ENCODE measurements at regions not wholly inside any gene's neighbourhood (a gene's known extent, or its start where the extent isn't known, plus 50 kb on each side); places are given as distances from the start of the nearest gene placed in this dataset.

DNA sequence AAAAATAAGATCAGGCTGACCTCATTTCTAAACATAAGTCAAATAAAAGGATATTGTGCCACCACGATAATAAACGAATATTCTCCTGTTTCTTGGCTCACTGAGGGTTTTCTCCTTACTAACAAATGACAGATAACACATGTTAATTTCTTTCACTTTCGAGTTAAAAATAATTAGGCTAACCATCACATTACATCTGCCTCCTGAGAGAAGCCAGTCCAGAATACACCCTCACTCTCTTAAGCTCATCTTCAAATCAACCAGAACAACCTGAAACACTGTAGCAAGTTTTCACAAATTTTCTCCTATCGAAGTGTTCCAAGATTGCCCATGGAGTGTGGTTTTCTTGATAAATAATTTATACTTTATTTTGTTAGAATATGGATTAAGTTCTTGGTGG, 1285.6 kb upstream of the EYS start:
- TF ChIP-seq POLR2A (IDR thresholded peaks at IDR 0.05; ENCODE audit: low read length) (no peak), ZC3H11A (IDR thresholded peaks at IDR 0.05) (no peak)

Data from A549 (cell line).